GM23248 (cell line): ENCODE measurements at regions not wholly inside any gene's neighbourhood (a gene's known extent, or its start where the extent isn't known, plus 50 kb on each side); places are given as distances from the start of the nearest gene placed in this dataset.
A peak's percentile ranks its signal among the peaks of the same experiment; 100 is the strongest.

ENCODE experiments used
- DNase-seq: peaks from one replicate; pipeline ENCODE4 v3.0.0-alpha.2; 2015
- H2AFZ ChIP-seq: fragments of 200-600 bp; sonication (generic); 2 replicates; pipeline ENCODE4 v1.6.1; 2016; ENCODE audit warnings: antibody characterized with exemption
- H3F3A ChIP-seq: fragments of 200-600 bp; sonication (generic); 2 replicates; pipeline ENCODE4 v1.6.1; 2016; ENCODE audit warnings: mild to moderate bottlenecking, antibody characterized with exemption, mixed run types; ENCODE audit not compliant: insufficient read depth
- H3K27ac ChIP-seq: fragments of 200-600 bp; sonication (generic); 2 replicates; pipeline ENCODE4 v1.5.1; 2016; ENCODE audit warnings: mild to moderate bottlenecking
- H3K27me3 ChIP-seq: fragments of 200-600 bp; sonication (generic); replicated peaks from 2 replicates; pipeline ENCODE4 v1.6.1; 2016; ENCODE audit warnings: mild to moderate bottlenecking; ENCODE audit not compliant: insufficient read depth
- H3K36me3 ChIP-seq: fragments of 200-600 bp; sonication (generic); 2 replicates; pipeline ENCODE4 v1.6.1; 2016; ENCODE audit warnings: low read depth, mild to moderate bottlenecking
- H3K4me1 ChIP-seq: fragments of 200-600 bp; sonication (generic); 2 replicates; pipeline ENCODE4 v1.6.1; 2016; ENCODE audit warnings: mild to moderate bottlenecking; ENCODE audit not compliant: insufficient read depth
- H3K4me2 ChIP-seq: fragments of 200-600 bp; sonication (generic); one replicate; pipeline ENCODE4 v1.6.1; 2016; ENCODE audit warnings: mild to moderate bottlenecking; ENCODE audit not compliant: unreplicated experiment
- H3K4me3 ChIP-seq: fragments of 200-600 bp; sonication (generic); 2 replicates; pipeline ENCODE4 v1.5.1; 2016; ENCODE audit warnings: mild to moderate bottlenecking
- H3K79me2 ChIP-seq: fragments of 200-600 bp; sonication (generic); 2 replicates; pipeline ENCODE4 v1.6.1; 2016; ENCODE audit warnings: mild to moderate bottlenecking; ENCODE audit not compliant: insufficient read depth
- H3K9ac ChIP-seq: fragments of 200-600 bp; sonication (generic); 2 replicates; pipeline ENCODE4 v1.6.1; 2016; ENCODE audit warnings: mild to moderate bottlenecking
- H3K9me2 ChIP-seq: fragments of 200-600 bp; sonication (generic); 2 replicates; pipeline ENCODE4 v1.6.1; 2016; ENCODE audit warnings: mixed run types, mild to moderate bottlenecking, moderate library complexity; ENCODE audit not compliant: insufficient read depth
- H3K9me3 ChIP-seq: fragments of 200-600 bp; sonication (generic); one replicate; pipeline ENCODE4 v1.6.1; 2017; ENCODE audit warnings: low read depth
- H4K20me1 ChIP-seq: fragments of 200-600 bp; sonication (generic); 2 replicates; pipeline ENCODE4 v1.6.0; 2016; ENCODE audit not compliant: insufficient read depth
- EZH2 ChIP-seq: fragments of 200-600 bp; sonication (generic); IDR thresholded peaks from 2 replicates; pipeline ENCODE4 v1.6.1; 2018; ENCODE audit warnings: antibody characterized with exemption, mild to moderate bottlenecking; ENCODE audit not compliant: insufficient read depth, poor library complexity, severe bottlenecking
- EZH2phosphoT487 ChIP-seq: fragments of 200-600 bp; sonication (generic); IDR thresholded peaks from 2 replicates; pipeline ENCODE4 v1.6.1; 2018; ENCODE audit warnings: antibody characterized with exemption, moderate library complexity, mild to moderate bottlenecking, low read depth; ENCODE audit not compliant: insufficient read depth
- WGBS, 2 experiments: methylation state at CpG; one replicate each; pipeline ENCODE4 v1.1.6; 2015 to 2017; ENCODE audit warnings: low lambda C conversion rate in 2 of 2, low coverage in 1 of 2; ENCODE audit errors: missing lambda C conversion rate in 2 of 2; 5-methylcytosine and 5-hydroxymethylcytosine counted together
- in situ Hi-C: fragments of 300-500 bp; cut with MboI; formaldehyde crosslinking; loops from 2 replicates; pipeline ENCODE4 v1.15.0; 2020

DNA sequence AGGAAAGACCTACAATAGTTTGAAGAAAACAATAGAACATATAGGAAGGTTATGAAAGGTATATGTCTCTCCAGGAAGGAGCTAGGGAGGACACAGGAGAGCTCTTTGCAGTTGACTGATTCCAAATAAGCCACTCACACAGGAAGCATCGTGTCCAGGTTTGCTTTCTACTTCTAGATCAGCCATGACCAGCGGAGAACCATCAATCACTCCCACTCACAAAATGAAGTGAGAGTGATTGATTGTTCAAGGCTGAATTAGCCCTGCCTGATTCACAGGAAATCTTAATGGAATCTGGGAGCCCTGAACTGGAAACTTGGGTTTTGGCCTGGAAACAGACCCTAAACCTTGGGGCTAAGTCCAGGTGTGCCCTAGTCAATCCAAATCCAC is 1292.2 kb upstream of the ZEB2 start:
- 88 to 95% methylated on average over 2 of the region's 2 CpGs for WGBS, 2 experiments
- no peaks in the 10 kb centered on the region for H4K20me1 ChIP-seq
- no peak for DNase-seq

DNA sequence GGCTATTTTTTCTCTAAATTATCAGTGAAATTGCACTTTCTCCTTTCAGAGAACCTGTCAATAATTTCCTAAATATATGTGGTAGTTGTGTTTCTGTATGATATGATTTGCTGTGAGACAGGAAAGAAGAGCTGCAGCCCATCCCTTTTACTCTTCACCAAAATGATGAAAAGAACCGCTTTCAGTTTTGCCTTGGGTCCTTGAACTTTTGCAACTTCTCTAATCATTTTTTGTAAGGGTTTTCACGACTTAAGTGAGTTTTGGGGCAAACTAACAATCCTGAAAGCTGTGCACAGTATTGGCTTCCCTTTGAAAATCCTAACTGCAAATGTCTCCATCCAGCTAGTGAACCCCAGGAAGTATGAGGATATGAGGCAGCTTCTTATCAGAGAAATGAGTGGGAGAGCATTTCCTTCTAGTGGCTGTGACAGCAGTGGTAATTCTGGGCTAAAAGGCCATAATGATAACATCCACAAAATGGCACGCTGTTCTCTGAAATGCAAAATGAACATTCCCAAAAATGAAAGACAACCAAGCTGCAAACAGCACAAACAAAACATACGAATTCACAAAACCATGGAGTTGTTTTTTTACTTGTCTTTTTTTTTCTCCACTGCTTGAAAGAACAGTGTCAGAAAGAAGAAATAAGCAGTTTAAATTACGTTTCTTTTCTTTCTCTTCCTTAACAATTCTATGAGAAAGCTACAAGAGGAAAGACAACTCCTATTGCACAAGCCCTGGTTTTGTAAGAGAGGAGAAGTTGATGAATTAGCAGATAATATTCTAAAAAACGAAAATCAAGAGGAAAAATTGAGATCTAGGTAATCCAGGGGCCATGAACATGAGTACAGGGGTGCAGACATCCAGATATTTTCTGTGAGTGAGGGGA is 1291.6 kb upstream of the ZEB2 start:
- DNase-seq, result peak; percentile 3
- Histone ChIP-seq H4K20me1 (no peaks in the 10 kb centered on the region), H3K9me2 (no peaks in the 10 kb centered on the region), H2AFZ (peak overlapping the region; percentile 63), H3K27ac (no peak overlapping the region), H3K4me1 (peaks cover 5% of the 10 kb centered on the region; the same call in 1 of the 2 replicates), H3K9me3 (no peaks in the 10 kb centered on the region), H3K4me3 (no peak overlapping the region), H3K36me3 (no peaks in the 10 kb centered on the region), H3K4me2 (no peak overlapping the region), H3F3A (no peaks in the 10 kb centered on the region), H3K79me2 (no peaks in the 10 kb centered on the region), H3K27me3 (no peaks in the 10 kb centered on the region), H3K9ac (no peak overlapping the region)
- in situ Hi-C loops, result no loop called here
- WGBS, 2 experiments, result 47 to 57% methylated on average over 6 of the region's 6 CpGs
- no peak for TF ChIP-seq EZH2
- no peak for TF ChIP-seq EZH2phosphoT487

More for the DNA sequence above, 1292.2 kb upstream of the ZEB2 start:
- no peak overlapping the region for H3K9ac ChIP-seq
- no peak overlapping the region for H3K4me3 ChIP-seq
- H3K79me2 ChIP-seq, result no peaks in the 10 kb centered on the region
- H3K4me2 ChIP-seq, result no peak overlapping the region
- in situ Hi-C loops, result no loop called here
- H3K27ac ChIP-seq, result no peak overlapping the region
- peaks cover 5% of the 10 kb centered on the region; the same call in 1 of the 2 replicates for H3K4me1 ChIP-seq
- no peaks in the 10 kb centered on the region for H3K9me3 ChIP-seq
- no peaks in the 10 kb centered on the region for H3K9me2 ChIP-seq
- no peaks in the 10 kb centered on the region for H3K27me3 ChIP-seq
- H2AFZ ChIP-seq, result peak overlapping the region; percentile 63; the same call in 1 of the 2 replicates
- H3K36me3 ChIP-seq, result no peaks in the 10 kb centered on the region
- no peaks in the 10 kb centered on the region for H3F3A ChIP-seq
- TF ChIP-seq EZH2phosphoT487 (no peak), EZH2 (no peak)

DNA sequence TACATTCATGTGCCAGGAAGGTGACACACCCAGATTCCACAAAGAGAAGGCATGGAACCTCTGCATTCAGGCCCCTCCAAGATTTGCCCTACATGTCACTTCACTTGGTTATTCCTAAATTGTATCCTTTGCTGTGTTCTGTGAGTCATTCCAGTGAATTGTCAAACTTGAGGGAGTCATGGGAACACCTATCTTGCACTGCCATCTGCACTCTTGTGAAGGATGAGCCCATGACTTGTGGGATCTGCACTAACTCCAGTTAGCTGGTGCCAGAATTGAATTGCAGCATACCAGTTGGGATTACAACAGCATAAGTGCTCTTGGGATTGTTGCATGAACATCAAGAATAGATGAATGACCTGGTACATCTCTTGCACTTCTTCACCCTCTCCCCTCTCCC is 1288.0 kb upstream of the ZEB2 start:
- TF ChIP-seq EZH2phosphoT487, result no peak
- no peak for TF ChIP-seq EZH2
- Histone ChIP-seq H3K36me3 (no peaks in the 10 kb centered on the region), H3K27me3 (no peaks in the 10 kb centered on the region), H3K4me2 (no peak overlapping the region), H3K79me2 (no peaks in the 10 kb centered on the region), H3K9ac (no peak overlapping the region), H4K20me1 (no peaks in the 10 kb centered on the region), H3K27ac (no peak overlapping the region), H3K9me3 (no peaks in the 10 kb centered on the region), H3K9me2 (no peaks in the 10 kb centered on the region), H3K4me3 (no peak overlapping the region), H2AFZ (no peak overlapping the region), H3F3A (no peaks in the 10 kb centered on the region), H3K4me1 (peaks cover 5% of the 10 kb centered on the region; the same call in 1 of the 2 replicates)
- in situ Hi-C loops, result no loop called here
- DNase-seq, result peak; percentile 38

DNA sequence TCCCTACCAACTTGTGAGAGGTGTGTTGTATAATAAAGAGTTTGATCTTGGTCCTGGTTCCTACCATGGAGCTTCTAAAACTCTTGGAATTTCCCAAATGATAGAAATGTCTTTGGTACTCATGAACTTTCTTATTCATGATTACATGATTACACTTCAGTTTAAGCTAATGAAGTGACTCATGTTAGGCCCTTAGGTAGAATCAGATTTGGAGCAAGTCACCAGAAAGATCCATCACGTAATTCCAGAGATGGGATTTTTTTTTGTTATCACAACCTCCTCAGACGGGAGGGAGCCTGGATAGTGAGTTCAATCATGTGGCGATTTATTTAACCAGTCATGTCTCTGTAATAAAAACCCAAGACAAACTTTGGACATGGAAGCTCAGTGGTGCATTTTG is 1287.6 kb upstream of the ZEB2 start:
- Histone ChIP-seq H3F3A (no peaks in the 10 kb centered on the region), H3K9me3 (no peaks in the 10 kb centered on the region), H3K79me2 (no peaks in the 10 kb centered on the region), H3K36me3 (no peaks in the 10 kb centered on the region), H2AFZ (no peak overlapping the region), H4K20me1 (no peaks in the 10 kb centered on the region), H3K27me3 (no peaks in the 10 kb centered on the region), H3K9me2 (no peaks in the 10 kb centered on the region), H3K4me2 (no peak overlapping the region), H3K4me1 (peaks cover 5% of the 10 kb centered on the region; the same call in 1 of the 2 replicates), H3K27ac (no peak overlapping the region), H3K4me3 (no peak overlapping the region), H3K9ac (no peak overlapping the region)
- no peak for DNase-seq
- in situ Hi-C loops, result no loop called here
- WGBS, 2 experiments, result 88% methylated on average over 3 of the region's 3 CpGs
- no peak for TF ChIP-seq EZH2
- no peak for TF ChIP-seq EZH2phosphoT487

DNA sequence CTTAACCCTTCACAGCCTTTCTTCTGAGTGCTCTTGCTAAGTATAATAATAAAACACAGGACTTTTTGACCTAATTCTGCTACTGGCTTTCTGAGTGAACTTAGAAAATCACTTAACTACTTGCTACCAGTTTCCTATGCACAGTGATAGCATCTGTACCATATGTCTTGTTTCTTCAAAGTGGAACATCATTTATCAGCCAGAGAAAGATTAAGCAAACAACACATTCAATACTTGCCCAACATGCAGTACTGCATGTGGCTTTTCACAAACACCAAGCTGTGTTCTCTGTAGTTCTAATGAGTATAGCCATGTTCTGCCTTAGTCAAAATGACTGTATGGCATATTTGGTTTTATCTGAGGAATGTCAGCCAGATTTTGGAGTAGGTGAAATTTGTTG is 1286.6 kb upstream of the ZEB2 start:
- no peaks in the 10 kb centered on the region for H4K20me1 ChIP-seq
- H3K27ac ChIP-seq, result no peak overlapping the region
- no peaks in the 10 kb centered on the region for H3K9me3 ChIP-seq
- H3K36me3 ChIP-seq, result no peaks in the 10 kb centered on the region
- H3K9ac ChIP-seq, result no peak overlapping the region
- no peak overlapping the region for H3K4me2 ChIP-seq
- DNase-seq, result no peak
- no peak for TF ChIP-seq EZH2phosphoT487
- no peak for TF ChIP-seq EZH2
- H3K79me2 ChIP-seq, result no peaks in the 10 kb centered on the region
- H3K9me2 ChIP-seq, result no peaks in the 10 kb centered on the region
- no peak overlapping the region for H3K4me3 ChIP-seq
- H3F3A ChIP-seq, result no peaks in the 10 kb centered on the region
- in situ Hi-C loops, result no loop called here
- H2AFZ ChIP-seq, result no peak overlapping the region
- peaks cover 4% of the 10 kb centered on the region; the same call in 1 of the 2 replicates for H3K4me1 ChIP-seq
- no peaks in the 10 kb centered on the region for H3K27me3 ChIP-seq
